Keratinocyte (primary cell): ENCODE measurements at regions not wholly inside any gene's neighbourhood (a gene's known extent, or its start where the extent isn't known, plus 50 kb on each side); places are given as distances from the start of the nearest gene placed in this dataset.
A peak's percentile ranks its signal among the peaks of the same experiment; 100 is the strongest.

Source experiments
- DNase-seq: peaks from one replicate; pipeline ENCODE4 v3.0.0-alpha.2; 2011; ENCODE audit warnings: low read depth, missing footprints, low spot score
- FAIRE-seq: peaks from 2 replicates; lab custom pipeline; 2011; peaks lifted over from hg19 to GRCh38; lab: Jason Lieb, UNC
- H2AFZ ChIP-seq: 2 replicates; pipeline ENCODE4 v1.6.0; 2012; ENCODE audit warnings: low read length, control low read depth, inconsistent platforms; ENCODE audit not compliant: control insufficient read depth
- H3K27ac ChIP-seq: 2 replicates; pipeline ENCODE4 v1.5.1; 2011; ENCODE audit warnings: low read length; ENCODE audit not compliant: control insufficient read depth, insufficient read depth
- H3K27me3 ChIP-seq: 3 replicates; pipeline ENCODE4 v1.6.0; 2011; ENCODE audit warnings: low read length; ENCODE audit not compliant: control insufficient read depth, insufficient read depth; ENCODE audit errors: extremely low read depth
- H3K36me3 ChIP-seq, 2 experiments: 2 replicates in 1 of 2; 3 replicates in 1 of 2; pipeline ENCODE4 v1.5.1; 2011; ENCODE audit warnings: low read length in 2 of 2, mild to moderate bottlenecking in 1 of 2; ENCODE audit not compliant: control insufficient read depth in 2 of 2, insufficient read depth in 2 of 2; ENCODE audit errors: extremely low read depth in 1 of 2
- H3K4me1 ChIP-seq: 3 replicates; pipeline ENCODE4 v1.5.1; 2011; ENCODE audit warnings: low read length; ENCODE audit not compliant: control insufficient read depth, insufficient read depth; ENCODE audit errors: extremely low read depth
- H3K4me2 ChIP-seq: 3 replicates; pipeline ENCODE4 v1.6.0; 2011; ENCODE audit warnings: low read depth, low read length; ENCODE audit not compliant: control insufficient read depth, insufficient read depth; ENCODE audit errors: extremely low read depth
- H3K4me3 ChIP-seq, 3 experiments: fragments of 200-600 bp in 1 of 3; sonication (generic) in 1 of 3; 2 replicates in 2 of 3; 3 replicates in 1 of 3; pipeline ENCODE4 v1.5.1; 2011 to 2016; ENCODE audit warnings: low read length in 3 of 3, mild to moderate bottlenecking in 3 of 3, control low read depth in 2 of 3, inconsistent platforms in 1 of 3, low read depth in 1 of 3, mixed read lengths in 1 of 3, mixed run types in 1 of 3, moderate library complexity in 1 of 3; ENCODE audit not compliant: control insufficient read depth in 2 of 3, insufficient read depth in 2 of 3; ENCODE audit errors: extremely low read depth in 1 of 3
- H3K79me2 ChIP-seq: 2 replicates; pipeline ENCODE4 v1.6.0; 2012; ENCODE audit warnings: low read length; ENCODE audit not compliant: control insufficient read depth, insufficient read depth
- H3K9ac ChIP-seq: 3 replicates; pipeline ENCODE4 v1.6.0; 2011; ENCODE audit warnings: low read length; ENCODE audit not compliant: control insufficient read depth, insufficient read depth; ENCODE audit errors: extremely low read depth
- H3K9me1 ChIP-seq: 3 replicates; pipeline ENCODE4 v1.6.0; 2011; ENCODE audit warnings: low read length; ENCODE audit not compliant: control insufficient read depth, insufficient read depth; ENCODE audit errors: extremely low read depth
- H3K9me3 ChIP-seq: 2 replicates; pipeline ENCODE4 v1.5.1; 2012; ENCODE audit warnings: low read depth, low read length; ENCODE audit not compliant: control insufficient read depth
- H4K20me1 ChIP-seq: 3 replicates; pipeline ENCODE4 v1.6.0; 2011; ENCODE audit warnings: low read length; ENCODE audit not compliant: control insufficient read depth, insufficient read depth; ENCODE audit errors: extremely low read depth
- EZH2 ChIP-seq: IDR thresholded peaks from one replicate; pipeline ENCODE4 v1.6.1; 2012; ENCODE audit warnings: inconsistent platforms, mild to moderate bottlenecking, low read length, moderate library complexity
- dilution Hi-C: fragments of 300-500 bp; cut with MboI; formaldehyde crosslinking; loops from one replicate; pipeline ENCODE4 v1.7.0; 2020; ENCODE audit warnings: low sequenced_read_pairs; ENCODE audit not compliant: extremely low pct_ligation_motif_present
- TF ChIP-seq, protein P1 (sequence below), 3 experiments: IDR thresholded peaks in 1 of 3; conservative IDR thresholded peaks in 1 of 3; optimal IDR thresholded peaks in 1 of 3; 2 replicates in 2 of 3; 3 replicates in 1 of 3; pipeline versions ENCODE3 to v1.5.1; 2011; ENCODE audit warnings: low read length in 3 of 3, mild to moderate bottlenecking in 3 of 3, moderate library complexity in 2 of 3, control low read depth in 1 of 3, inconsistent platforms in 1 of 3; ENCODE audit not compliant: insufficient read depth in 2 of 3; ENCODE audit errors: extremely low read depth in 1 of 3

DNA sequence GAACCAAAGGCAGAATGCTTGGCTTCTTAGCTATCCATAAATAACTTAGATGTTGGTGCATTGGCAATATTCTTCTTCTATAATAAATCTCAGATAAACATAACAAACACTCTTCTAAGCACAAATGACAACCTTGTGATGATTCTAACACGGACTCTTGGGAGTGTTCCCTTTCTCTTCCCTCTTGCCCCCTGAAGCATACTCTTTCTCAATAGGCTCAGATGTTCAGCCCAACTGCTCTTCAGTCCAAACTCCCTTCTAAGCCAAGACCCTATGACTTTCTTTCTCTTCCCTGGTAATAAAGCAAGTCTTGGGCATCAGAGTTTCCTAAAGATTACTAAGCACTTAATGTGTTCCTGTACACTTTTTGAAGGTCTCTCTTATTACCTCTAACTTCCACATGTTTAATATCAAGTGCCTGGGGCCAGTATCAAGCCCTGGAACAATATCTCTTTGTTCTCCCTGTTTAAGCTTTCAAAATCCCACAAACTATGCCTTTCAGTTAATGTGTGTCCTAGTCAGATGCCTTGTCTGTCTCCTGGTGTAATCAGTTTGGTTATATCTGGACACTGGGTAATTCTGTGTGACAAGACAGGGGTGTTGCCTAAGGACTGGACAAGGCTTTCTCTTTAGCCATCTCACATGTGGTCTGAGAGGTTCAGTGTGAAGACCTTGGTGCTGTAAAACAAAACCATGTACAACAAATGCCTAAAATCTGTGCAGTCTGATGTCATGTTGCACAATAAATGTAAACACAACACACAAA is 92.9 kb upstream of the IVNS1ABP start:
- no peak for DNase-seq
- no peaks in the 10 kb centered on the region for H4K20me1 ChIP-seq
- H3K4me3 ChIP-seq: no peak overlapping the region
- peak; percentile 78 for FAIRE-seq
- TF ChIP-seq, protein P1, sequence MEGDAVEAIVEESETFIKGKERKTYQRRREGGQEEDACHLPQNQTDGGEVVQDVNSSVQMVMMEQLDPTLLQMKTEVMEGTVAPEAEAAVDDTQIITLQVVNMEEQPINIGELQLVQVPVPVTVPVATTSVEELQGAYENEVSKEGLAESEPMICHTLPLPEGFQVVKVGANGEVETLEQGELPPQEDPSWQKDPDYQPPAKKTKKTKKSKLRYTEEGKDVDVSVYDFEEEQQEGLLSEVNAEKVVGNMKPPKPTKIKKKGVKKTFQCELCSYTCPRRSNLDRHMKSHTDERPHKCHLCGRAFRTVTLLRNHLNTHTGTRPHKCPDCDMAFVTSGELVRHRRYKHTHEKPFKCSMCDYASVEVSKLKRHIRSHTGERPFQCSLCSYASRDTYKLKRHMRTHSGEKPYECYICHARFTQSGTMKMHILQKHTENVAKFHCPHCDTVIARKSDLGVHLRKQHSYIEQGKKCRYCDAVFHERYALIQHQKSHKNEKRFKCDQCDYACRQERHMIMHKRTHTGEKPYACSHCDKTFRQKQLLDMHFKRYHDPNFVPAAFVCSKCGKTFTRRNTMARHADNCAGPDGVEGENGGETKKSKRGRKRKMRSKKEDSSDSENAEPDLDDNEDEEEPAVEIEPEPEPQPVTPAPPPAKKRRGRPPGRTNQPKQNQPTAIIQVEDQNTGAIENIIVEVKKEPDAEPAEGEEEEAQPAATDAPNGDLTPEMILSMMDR (optimal IDR thresholded peaks at IDR 0.05 in 1 of 3, IDR thresholded peaks at IDR 0.05 in 1 of 3, conservative IDR thresholded peaks at IDR 0.05 in 1 of 3; ENCODE audit: extremely low read depth in 1 of 3, insufficient read depth in 2 of 3, low read length in 3 of 3): no peak
- TF ChIP-seq EZH2: no peak
- H3K4me1 ChIP-seq: peaks cover 30% of the 10 kb centered on the region
- H3K36me3 ChIP-seq: no peaks in the 10 kb centered on the region
- H3K27ac ChIP-seq: peak overlapping the region; percentile 2
- H3K9me3 ChIP-seq: peaks cover 3% of the 10 kb centered on the region
- dilution Hi-C loops: no loop called here
- peak overlapping the region; percentile 54 for H2AFZ ChIP-seq
- H3K79me2 ChIP-seq: no peaks in the 10 kb centered on the region
- H3K27me3 ChIP-seq: no peaks in the 10 kb centered on the region
- no peaks in the 10 kb centered on the region for H3K9me1 ChIP-seq
- H3K9ac ChIP-seq: no peak overlapping the region
- peak overlapping the region; percentile 7 for H3K4me2 ChIP-seq

- no peaks in the 10 kb centered on the region for H3K27me3 ChIP-seq
- no peak for DNase-seq
- H3K79me2 ChIP-seq: no peaks in the 10 kb centered on the region
- H2AFZ ChIP-seq: no peak overlapping the region
- H3K27ac ChIP-seq: peak overlapping the region; percentile 2
- H3K9me3 ChIP-seq: peaks cover 3% of the 10 kb centered on the region
- no peak overlapping the region for H3K4me2 ChIP-seq
- no peaks in the 10 kb centered on the region for H3K9me1 ChIP-seq
- no peak overlapping the region for H3K9ac ChIP-seq
- H3K36me3 ChIP-seq: no peaks in the 10 kb centered on the region
- TF ChIP-seq, protein P1 (optimal IDR thresholded peaks at IDR 0.05 in 1 of 3, IDR thresholded peaks at IDR 0.05 in 1 of 3, conservative IDR thresholded peaks at IDR 0.05 in 1 of 3; ENCODE audit: extremely low read depth in 1 of 3, insufficient read depth in 2 of 3, low read length in 3 of 3): no peak
- peak; percentile 32 for FAIRE-seq
- H4K20me1 ChIP-seq: no peaks in the 10 kb centered on the region
- H3K4me3 ChIP-seq: no peak overlapping the region
- peaks cover 36% of the 10 kb centered on the region for H3K4me1 ChIP-seq
- dilution Hi-C loops: no loop called here
These were observed 92.3 kb upstream of the IVNS1ABP start for GRCh38 chr1:185409345-185409744.
